22Rv1 (cell line): ENCODE measurements at regions not wholly inside any gene's neighbourhood (a gene's known extent, or its start where the extent isn't known, plus 50 kb on each side); places are given as distances from the start of the nearest gene placed in this dataset.
A peak's percentile ranks its signal among the peaks of the same experiment; 100 is the strongest.

Source experiments
- H3K27ac ChIP-seq: fragments of 450-650 bp; 2 replicates; pipeline ENCODE4 v1.5.1; 2017
- CTCF ChIP-seq: fragments of 450-650 bp; IDR thresholded peaks from 2 replicates; pipeline ENCODE4 v1.5.1; 2017; ENCODE audit warnings: mild to moderate bottlenecking
- ZFX ChIP-seq: fragments of 450-650 bp; IDR thresholded peaks from 2 replicates; pipeline ENCODE4 v1.6.1; 2017; ENCODE audit warnings: antibody characterized with exemption, borderline replicate concordance

GRCh38 chr7:42745357-42746059 is 166.4 kb downstream of the C7orf25 start:
- H3K27ac ChIP-seq = no peak overlapping the region
- TF ChIP-seq CTCF = peak; percentile 97
- TF ChIP-seq ZFX = no peak

- no peak overlapping the region for H3K27ac ChIP-seq
- TF ChIP-seq CTCF = no peak
- TF ChIP-seq ZFX = no peak
Measured at GRCh38 chr7:42744746-42745145, 167.1 kb downstream of the C7orf25 start.

GRCh38 chr7:42743077-42743858 is 168.6 kb downstream of the C7orf25 start:
- no peak overlapping the region for H3K27ac ChIP-seq

GRCh38 chr7:42742318-42742717 is 169.6 kb downstream of the C7orf25 start:
- TF ChIP-seq ZFX (no peak), CTCF (no peak)
- no peak overlapping the region for H3K27ac ChIP-seq

More at GRCh38 chr7:42743077-42743858, 168.6 kb downstream of the C7orf25 start:
- TF ChIP-seq CTCF (no peak), ZFX (no peak)

- H3K27ac ChIP-seq = no peak overlapping the region
- no peak for TF ChIP-seq ZFX
- no peak for TF ChIP-seq CTCF
Measured at GRCh38 chr7:42740408-42740807, 171.5 kb downstream of the C7orf25 start.

GRCh38 chr7:42739638-42740037 is 172.2 kb downstream of the C7orf25 start:
- H3K27ac ChIP-seq = no peak overlapping the region
- TF ChIP-seq CTCF (no peak), ZFX (no peak)

GRCh38 chr7:42736931-42737330 is 174.9 kb downstream of the C7orf25 start:
- H3K27ac ChIP-seq = no peak overlapping the region
- TF ChIP-seq CTCF (no peak; the same call in 1 of the 2 replicates), ZFX (no peak)
